Erythroblast (primary cell): ENCODE measurements at regions not wholly inside any gene's neighbourhood (a gene's known extent, or its start where the extent isn't known, plus 50 kb on each side); places are given as distances from the start of the nearest gene placed in this dataset.

ENCODE experiments used
- DNase-seq, 2 experiments: peaks; one replicate each; lab custom pipeline; 2025; lab: John Stamatoyannopoulos, UW
- GATA1 ChIP-seq: IDR thresholded peaks from 2 replicates; pipeline ENCODE4 v1.6.1; 2011; ENCODE audit warnings: low read depth, mild to moderate bottlenecking, control low read depth, low read length, moderate library complexity
- POLR2A ChIP-seq: IDR thresholded peaks from 2 replicates; pipeline ENCODE4 v1.6.1; 2011; ENCODE audit warnings: mild to moderate bottlenecking, low read length

DNA sequence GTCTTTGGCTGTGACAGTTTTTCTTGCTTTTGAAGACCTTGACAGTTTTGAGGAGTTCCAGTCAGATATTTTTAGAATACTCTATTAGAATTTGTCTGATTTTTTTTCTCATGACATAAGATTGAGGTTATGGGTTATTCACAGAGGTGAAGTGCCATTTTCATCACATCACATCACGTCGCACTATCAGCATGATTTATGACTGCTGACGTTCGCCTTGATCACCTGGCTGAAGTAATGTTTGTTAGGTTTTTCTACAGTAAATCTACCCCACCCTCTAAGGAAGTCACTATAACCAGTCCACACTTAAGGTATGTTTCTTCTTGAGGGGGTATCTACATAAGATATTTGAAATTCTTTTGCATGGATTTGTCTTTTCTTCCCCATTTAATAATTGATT is 169.7 kb downstream of the NDFIP2 start:
- no peak for DNase-seq
- TF ChIP-seq GATA1 (no peak), POLR2A (no peak)

- DNase-seq: no peak
- TF ChIP-seq POLR2A (no peak), GATA1 (no peak)
Observed at GRCh38 chr13:79648191-79648590, 167.2 kb downstream of the NDFIP2 start.

- DNase-seq: no peak
- TF ChIP-seq POLR2A (no peak), GATA1 (no peak)
Observed at GRCh38 chr13:79647533-79647932, 166.6 kb downstream of the NDFIP2 start.

GRCh38 chr13:79646880-79647279 is 165.9 kb downstream of the NDFIP2 start:
- no peak for DNase-seq
- TF ChIP-seq GATA1: no peak
- no peak for TF ChIP-seq POLR2A

- DNase-seq: no peak
- TF ChIP-seq GATA1 (no peak), POLR2A (no peak)
Observed at GRCh38 chr13:79645569-79645968, 164.6 kb downstream of the NDFIP2 start.

GRCh38 chr13:79642596-79642995 is 161.6 kb downstream of the NDFIP2 start:
- no peak for DNase-seq
- no peak for TF ChIP-seq POLR2A
- TF ChIP-seq GATA1: no peak

DNA sequence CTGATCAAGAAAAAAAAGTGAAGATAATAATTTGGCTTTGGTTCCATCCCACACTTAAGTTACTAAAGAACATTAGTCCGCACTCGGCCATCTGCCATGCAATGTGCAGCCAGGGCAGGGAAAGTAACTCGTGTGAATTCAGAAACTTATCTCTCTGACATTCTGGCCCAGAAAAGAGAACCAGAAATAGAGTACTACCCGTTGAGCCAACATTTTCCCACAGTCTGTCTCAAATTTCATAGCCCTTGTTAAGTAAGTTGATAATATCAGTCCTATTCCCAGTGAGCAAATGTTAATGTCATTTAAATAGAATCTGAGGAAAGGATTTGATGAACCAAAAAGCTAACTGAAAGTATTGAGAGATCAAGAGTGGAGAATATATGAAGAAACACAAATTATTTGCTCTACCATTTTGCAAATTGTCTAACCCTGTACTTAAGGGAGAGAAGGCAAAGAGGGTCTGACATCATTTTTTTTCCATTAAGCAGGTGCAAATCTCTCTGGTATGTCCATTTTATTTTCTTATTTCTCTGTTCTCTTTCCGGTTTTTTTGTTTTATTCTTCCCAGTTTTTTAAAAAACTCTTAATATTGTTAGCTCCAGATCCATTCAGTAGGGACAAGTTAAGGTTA is 156.3 kb downstream of the NDFIP2 start:
- TF ChIP-seq POLR2A (no peak), GATA1 (no peak)
- DNase-seq: no peak

DNA sequence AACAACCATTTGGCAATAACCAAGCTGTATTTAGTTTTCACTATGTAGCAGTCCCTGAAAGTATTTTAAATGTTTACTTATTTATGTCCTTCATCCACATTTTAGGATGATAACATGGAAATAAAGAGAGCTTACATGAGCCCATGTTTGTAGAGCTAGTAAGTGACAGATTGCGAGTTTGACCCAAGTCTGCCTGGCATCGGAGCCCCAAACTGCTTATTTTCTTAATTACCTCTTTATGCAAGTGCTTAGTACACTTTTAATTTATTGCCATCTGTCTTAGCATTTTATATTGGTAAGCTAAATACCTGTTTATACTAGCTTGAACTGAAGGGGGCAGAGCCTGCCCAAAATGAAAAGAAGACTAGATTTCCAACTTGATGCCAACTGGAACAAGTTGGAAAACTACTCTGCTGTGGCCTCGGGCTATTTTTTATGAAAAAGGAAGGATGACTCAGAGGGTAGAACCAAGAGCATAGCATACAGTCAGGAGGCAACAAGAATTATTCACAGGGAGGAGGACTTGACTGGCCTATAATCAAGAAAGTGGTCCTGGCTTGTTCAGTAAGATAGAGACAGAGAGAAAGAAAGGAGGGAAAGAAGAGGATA is 150.2 kb downstream of the NDFIP2 start:
- no peak for TF ChIP-seq POLR2A
- TF ChIP-seq GATA1: no peak
- no peak for DNase-seq

DNA sequence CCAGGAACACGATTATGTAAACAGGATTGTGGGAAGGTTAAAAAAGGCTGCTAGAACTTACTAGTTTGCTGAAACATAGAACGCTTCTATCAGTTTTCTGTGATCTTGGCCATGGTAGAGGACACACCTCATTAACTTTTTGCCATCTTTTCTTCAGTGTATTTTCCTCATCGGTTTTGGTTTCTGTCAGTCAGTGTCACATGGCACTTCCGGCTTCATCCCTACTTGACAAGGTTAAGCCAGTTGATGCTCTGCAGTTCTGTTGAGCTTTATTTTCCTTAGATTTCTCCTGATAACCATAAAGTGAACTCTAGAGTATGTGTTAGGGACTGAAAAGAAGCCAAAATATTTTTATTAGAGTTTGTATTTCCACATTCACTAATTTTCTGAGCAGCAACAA is 147.5 kb downstream of the NDFIP2 start:
- TF ChIP-seq POLR2A (no peak), GATA1 (no peak)
- no peak for DNase-seq

DNA sequence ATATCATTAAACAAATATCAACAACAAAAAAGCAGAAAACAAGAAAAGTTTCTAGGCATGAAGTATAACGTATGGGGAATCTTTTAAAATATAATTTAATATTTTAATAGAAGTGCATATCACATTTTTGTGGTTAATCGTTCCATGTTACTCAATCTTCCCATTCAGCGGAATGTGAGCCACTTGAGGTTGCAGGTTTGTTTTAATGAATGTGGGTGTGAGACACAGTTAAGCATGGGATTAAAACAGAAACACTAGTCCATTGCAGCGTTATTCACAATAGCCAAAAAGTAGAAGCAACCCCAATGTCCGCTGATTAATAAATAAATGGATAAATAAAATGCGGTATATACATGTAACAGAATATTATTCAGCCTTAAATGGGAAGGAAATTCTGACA is 146.0 kb downstream of the NDFIP2 start:
- no peak for DNase-seq
- TF ChIP-seq POLR2A (no peak), GATA1 (no peak)

- TF ChIP-seq POLR2A: no peak
- TF ChIP-seq GATA1: no peak
- no peak for DNase-seq
Observed at GRCh38 chr13:79625517-79625916, 144.6 kb downstream of the NDFIP2 start.

GRCh38 chr13:79621902-79622301 is 140.9 kb downstream of the NDFIP2 start:
- no peak for DNase-seq
- TF ChIP-seq POLR2A (no peak), GATA1 (no peak)

DNA sequence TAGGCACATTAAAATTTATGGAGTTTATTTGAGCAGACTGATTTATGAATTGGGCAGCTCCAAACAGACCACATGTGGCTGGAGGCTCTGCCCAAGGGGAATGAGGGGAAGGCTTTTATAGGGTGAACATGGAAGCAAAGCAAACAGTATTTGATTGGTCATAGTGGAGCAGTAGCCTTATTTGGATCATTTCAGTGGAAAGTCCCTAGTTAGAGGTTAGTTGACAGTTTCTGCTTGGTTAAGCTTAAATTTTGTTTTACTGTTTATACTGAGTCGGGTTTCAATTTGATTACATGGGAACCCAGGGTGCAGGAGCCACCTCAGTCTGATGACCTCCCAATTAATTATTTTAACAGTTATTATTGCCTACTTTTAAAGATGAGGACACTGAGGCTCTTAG is 140.5 kb downstream of the NDFIP2 start:
- DNase-seq: no peak
- TF ChIP-seq GATA1: no peak
- TF ChIP-seq POLR2A: no peak

DNA sequence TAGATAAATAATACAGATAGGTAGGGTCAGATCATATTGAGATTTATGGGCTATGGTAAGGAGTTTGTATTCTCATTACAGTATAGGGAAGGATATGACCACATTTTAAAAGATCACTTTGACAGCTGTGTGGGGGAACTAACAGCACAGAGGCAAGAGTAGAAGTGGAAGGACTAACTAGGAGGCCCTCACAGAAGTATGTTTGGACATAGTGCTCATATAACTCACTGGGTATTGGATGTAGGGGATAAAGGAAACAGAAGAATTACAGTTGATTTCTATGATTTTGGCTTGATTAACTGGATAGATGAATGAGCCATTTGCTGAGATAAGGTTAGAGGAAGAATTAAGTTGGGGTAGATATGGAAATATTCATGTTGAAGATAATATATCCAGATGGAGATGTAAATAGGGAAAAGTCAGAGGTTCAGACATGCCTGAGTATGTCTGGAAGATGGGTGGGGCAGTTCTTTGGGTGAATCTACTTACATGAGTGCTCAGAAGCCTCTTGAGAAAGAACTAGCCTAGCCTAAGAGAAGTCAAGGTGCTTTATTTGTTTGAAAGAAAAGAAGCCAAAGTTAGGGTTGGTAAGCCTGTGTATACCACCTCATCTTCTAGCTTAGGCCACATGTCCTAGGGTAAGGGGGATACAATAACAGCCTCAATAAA is 133.4 kb downstream of the NDFIP2 start:
- no peak for DNase-seq
- TF ChIP-seq POLR2A: no peak
- no peak for TF ChIP-seq GATA1
